HG02852 (cell line): ENCODE measurements at regions not wholly inside any gene's neighbourhood (a gene's known extent, or its start where the extent isn't known, plus 50 kb on each side); places are given as distances from the start of the nearest gene placed in this dataset.
A peak's percentile ranks its signal among the peaks of the same experiment; 100 is the strongest.
"Not testable (repeated sequence)": the region's sequence is repeated elsewhere in the genome, so short reads cannot be mapped to it uniquely, and the experiment has no call there.

Experiments used
- ATAC-seq: cut with Tn5 transposase; IDR thresholded peaks from one replicate; pipeline ENCODE4 v1.9.1; 2021; ENCODE audit warnings: mild to moderate bottlenecking, moderate library complexity; ENCODE audit not compliant: unreplicated experiment

- ATAC-seq: no peak
Observed at GRCh38 chr16:80092681-80093080, 448.1 kb upstream of the DYNLRB2 start.

GRCh38 chr16:80091453-80091852 lies 449.3 kb upstream of the DYNLRB2 start:
- ATAC-seq: not testable (repeated sequence)

- no peak for ATAC-seq
Observed at GRCh38 chr16:80085606-80086005, 455.2 kb upstream of the DYNLRB2 start.

- ATAC-seq: peak; percentile 48
Observed at GRCh38 chr16:80084614-80085013, 456.2 kb upstream of the DYNLRB2 start.

- ATAC-seq: no peak
Observed at GRCh38 chr16:80084163-80084562, 456.6 kb upstream of the DYNLRB2 start.

GRCh38 chr16:80082906-80083305 lies 457.9 kb upstream of the DYNLRB2 start:
- ATAC-seq: no peak

GRCh38 chr16:80081846-80082245 lies 458.9 kb upstream of the DYNLRB2 start:
- no peak for ATAC-seq

- no peak for ATAC-seq
Observed at GRCh38 chr16:80080287-80080851, 460.4 kb upstream of the DYNLRB2 start.

GRCh38 chr16:80079072-80079471 lies 461.7 kb upstream of the DYNLRB2 start:
- no peak for ATAC-seq

GRCh38 chr16:80077696-80078095 lies 463.1 kb upstream of the DYNLRB2 start:
- no peak for ATAC-seq

- no peak for ATAC-seq
Observed at GRCh38 chr16:80074329-80074728, 466.5 kb upstream of the DYNLRB2 start.

- no peak for ATAC-seq
Observed at GRCh38 chr16:80071964-80072456, 468.8 kb upstream of the DYNLRB2 start.

GRCh38 chr16:80066805-80067580 lies 466.5 kb upstream of the MAF start:
- no peak for ATAC-seq

GRCh38 chr16:80065541-80065940 lies 465.0 kb upstream of the MAF start:
- ATAC-seq: no peak

GRCh38 chr16:80063713-80064069 lies 463.2 kb upstream of the MAF start:
- ATAC-seq: no peak

- ATAC-seq: no peak
Observed at GRCh38 chr16:80063031-80063712, 462.6 kb upstream of the MAF start.

- no peak for ATAC-seq
Observed at GRCh38 chr16:80062361-80063030, 462.0 kb upstream of the MAF start.

GRCh38 chr16:80060470-80060869 lies 459.9 kb upstream of the MAF start:
- no peak for ATAC-seq

GRCh38 chr16:80059836-80060235 lies 459.3 kb upstream of the MAF start:
- no peak for ATAC-seq

- no peak for ATAC-seq
Observed at GRCh38 chr16:80058214-80058613, 457.7 kb upstream of the MAF start.

GRCh38 chr16:80056324-80056723 lies 455.8 kb upstream of the MAF start:
- no peak for ATAC-seq
